Esophagus squamous epithelium (tissue), 5 donors: ENCODE measurements at regions not wholly inside any gene's neighbourhood (a gene's known extent, or its start where the extent isn't known, plus 50 kb on each side); places are given as distances from the start of the nearest gene placed in this dataset.

ENCODE experiments used
- DNase-seq: peaks from one replicate; lab custom pipeline; 2025; lab: John Stamatoyannopoulos, UW
- H3K27ac ChIP-seq, 4 donors: fragments of 200-600 bp; sonication (generic); one replicate each; pipeline ENCODE4 v1.5.1; 2016 to 2019; ENCODE audit warnings: mild to moderate bottlenecking in 1 of 4
- H3K27me3 ChIP-seq, 4 donors: fragments of 200-600 bp; sonication (generic); 1 replicate in 3 of 4; 2 replicates in 1 of 4; pipeline versions ENCODE4 v1.5.1 to v1.6.0; 2017 to 2021; ENCODE audit warnings: antibody characterized with exemption in 1 of 4
- H3K36me3 ChIP-seq, 3 donors: fragments of 200-600 bp; sonication (generic); one replicate each; pipeline ENCODE4 v1.5.1; 2016 to 2019
- H3K4me1 ChIP-seq, 3 donors: fragments of 200-600 bp; sonication (generic); one replicate each; pipeline ENCODE4 v1.5.1; 2017 to 2019
- H3K4me3 ChIP-seq, 4 donors: fragments of 200-600 bp; sonication (generic); 1 replicate in 3 of 4; 2 replicates in 1 of 4; pipeline ENCODE4 v1.5.1; 2016 to 2019; ENCODE audit warnings: mild to moderate bottlenecking in 2 of 4, moderate library complexity in 1 of 4
- H3K9me3 ChIP-seq, 3 donors: fragments of 200-600 bp; sonication (generic); one replicate each; pipeline ENCODE4 v1.5.1; 2016 to 2019
- POLR2A ChIP-seq, 4 donors: fragments of 450-650 bp; IDR thresholded peaks; one replicate each; pipeline ENCODE4 v1.6.1; 2017; ENCODE audit warnings: antibody characterized with exemption in 4 of 4, mild to moderate bottlenecking in 4 of 4, moderate library complexity in 3 of 4
- WGBS, 2 donors: methylation state at CpG; one replicate each; pipeline ENCODE4 v1.1.5; 2018; 5-methylcytosine and 5-hydroxymethylcytosine counted together
- intact Hi-C: fragments of 100-400 bp; cut with DNase I; formaldehyde crosslinking; loops from one replicate; pipeline ENCODE4 v1.15.0; 2022
- TF ChIP-seq, protein P1 (sequence below), 6 experiments: fragments of 450-650 bp in 4 of 6; fragments of 200-600 bp in 2 of 6; sonication (generic) in 2 of 6; IDR thresholded peaks; one replicate each; pipeline ENCODE4 v1.5.1; 2016 to 2019; ENCODE audit warnings: antibody characterized with exemption in 6 of 6, mild to moderate bottlenecking in 4 of 6, moderate library complexity in 4 of 6
- donor health status: DM: yes; HTN: yes; CAD: no.

DNA sequence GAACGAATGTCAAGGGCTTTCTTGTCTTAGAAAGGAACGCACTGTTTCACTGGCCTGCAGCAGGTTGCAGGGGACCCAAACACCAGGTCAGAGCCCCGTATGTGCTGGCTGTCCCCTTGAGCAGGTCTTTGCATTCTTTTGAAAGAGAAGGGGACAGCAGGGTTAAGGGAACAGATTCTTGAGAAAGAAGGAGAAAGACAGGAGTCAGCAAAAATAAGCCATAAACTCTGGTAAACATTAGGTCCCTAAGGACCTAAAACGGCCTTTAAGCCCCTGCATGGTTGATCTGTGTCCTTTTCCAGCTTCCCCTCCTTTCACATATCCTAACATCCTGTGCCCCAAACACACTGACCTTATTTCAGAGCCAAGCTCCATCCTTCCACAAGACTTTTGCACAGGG is 190.8 kb upstream of the ADRA1B start:
- no peak for DNase-seq
- TF ChIP-seq, protein P1, sequence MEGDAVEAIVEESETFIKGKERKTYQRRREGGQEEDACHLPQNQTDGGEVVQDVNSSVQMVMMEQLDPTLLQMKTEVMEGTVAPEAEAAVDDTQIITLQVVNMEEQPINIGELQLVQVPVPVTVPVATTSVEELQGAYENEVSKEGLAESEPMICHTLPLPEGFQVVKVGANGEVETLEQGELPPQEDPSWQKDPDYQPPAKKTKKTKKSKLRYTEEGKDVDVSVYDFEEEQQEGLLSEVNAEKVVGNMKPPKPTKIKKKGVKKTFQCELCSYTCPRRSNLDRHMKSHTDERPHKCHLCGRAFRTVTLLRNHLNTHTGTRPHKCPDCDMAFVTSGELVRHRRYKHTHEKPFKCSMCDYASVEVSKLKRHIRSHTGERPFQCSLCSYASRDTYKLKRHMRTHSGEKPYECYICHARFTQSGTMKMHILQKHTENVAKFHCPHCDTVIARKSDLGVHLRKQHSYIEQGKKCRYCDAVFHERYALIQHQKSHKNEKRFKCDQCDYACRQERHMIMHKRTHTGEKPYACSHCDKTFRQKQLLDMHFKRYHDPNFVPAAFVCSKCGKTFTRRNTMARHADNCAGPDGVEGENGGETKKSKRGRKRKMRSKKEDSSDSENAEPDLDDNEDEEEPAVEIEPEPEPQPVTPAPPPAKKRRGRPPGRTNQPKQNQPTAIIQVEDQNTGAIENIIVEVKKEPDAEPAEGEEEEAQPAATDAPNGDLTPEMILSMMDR (IDR thresholded peaks at IDR 0.05), result no peak
- TF ChIP-seq POLR2A (IDR thresholded peaks at IDR 0.05), result no peak
- no peaks in the 10 kb centered on the region for H3K9me3 ChIP-seq
- no peaks in the 10 kb centered on the region for H3K36me3 ChIP-seq
- WGBS, 2 donors, result 51 to 55% methylated on average over 3 to 4 of the region's 4 CpGs
- intact Hi-C loops, result no loop called here
- H3K27ac ChIP-seq, result no peak overlapping the region
- H3K27me3 ChIP-seq, result peaks cover 0 to 17% (median 0%) of the 10 kb centered on the region in 4 donors
- H3K4me3 ChIP-seq, result no peak overlapping the region
- no peaks in the 10 kb centered on the region for H3K4me1 ChIP-seq

DNA sequence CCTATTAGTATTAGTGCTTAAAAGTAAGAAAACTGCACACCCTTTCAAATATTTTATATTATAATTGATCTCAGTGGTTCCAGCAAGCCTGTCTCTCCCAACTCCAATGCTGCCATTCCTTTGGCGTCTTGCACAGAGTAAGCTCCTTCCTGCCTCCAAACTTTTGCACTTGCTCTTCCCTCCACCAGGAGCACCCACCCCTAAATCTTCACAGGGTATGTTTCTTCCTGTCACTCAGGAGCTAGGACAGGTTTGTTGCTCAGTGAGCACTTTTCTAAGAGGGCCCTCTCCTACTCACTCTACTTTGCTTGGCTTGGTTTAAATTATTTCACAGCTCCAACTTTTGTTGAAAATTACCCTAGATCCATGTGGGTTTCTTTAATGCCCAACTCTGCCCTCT is 189.1 kb upstream of the ADRA1B start:
- intact Hi-C loops, result no loop called here
- Histone ChIP-seq H3K4me1 (no peaks in the 10 kb centered on the region), H3K4me3 (no peak overlapping the region), H3K9me3 (no peaks in the 10 kb centered on the region), H3K27me3 (peaks cover 0 to 17% (median 0%) of the 10 kb centered on the region in 4 donors), H3K36me3 (no peaks in the 10 kb centered on the region), H3K27ac (no peak overlapping the region)
- whole genome bisulfite sequencing, 2 donors, result 69 to 75% methylated on average over 1 of the region's 1 CpG
- no peak for TF ChIP-seq POLR2A (IDR thresholded peaks at IDR 0.05)
- TF ChIP-seq, protein P1 (IDR thresholded peaks at IDR 0.05), result no peak
- DNase-seq, result no peak

DNA sequence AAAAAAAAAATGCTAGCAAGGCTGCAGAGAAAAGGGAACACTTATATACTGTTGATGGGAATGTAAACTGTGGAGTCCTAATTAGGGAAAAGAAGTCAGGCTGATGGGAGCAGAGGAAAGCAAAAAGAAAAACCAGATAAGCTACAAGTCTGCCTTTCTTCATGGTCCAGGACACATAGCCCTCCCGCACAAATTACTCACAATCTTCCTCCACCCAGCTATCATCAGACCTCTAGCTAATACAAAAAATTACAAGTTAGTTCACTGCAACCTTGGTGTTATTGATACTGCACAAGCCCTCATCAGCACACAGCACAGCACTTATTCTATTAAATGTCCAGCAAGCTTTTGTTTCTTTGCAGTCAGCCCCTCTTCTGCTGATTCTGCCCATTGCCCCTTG is 186.0 kb upstream of the ADRA1B start:
- Histone ChIP-seq H3K9me3 (no peaks in the 10 kb centered on the region), H3K27ac (no peak overlapping the region), H3K36me3 (no peaks in the 10 kb centered on the region), H3K27me3 (peaks cover 0 to 17% (median 0%) of the 10 kb centered on the region in 4 donors), H3K4me1 (no peaks in the 10 kb centered on the region), H3K4me3 (no peak overlapping the region)
- 70 to 84% methylated on average over 1 of the region's 1 CpG for WGBS, 2 donors
- no peak for DNase-seq
- intact Hi-C loops, result no loop called here
- TF ChIP-seq POLR2A (IDR thresholded peaks at IDR 0.05), result no peak
- TF ChIP-seq, protein P1 (IDR thresholded peaks at IDR 0.05), result no peak

DNA sequence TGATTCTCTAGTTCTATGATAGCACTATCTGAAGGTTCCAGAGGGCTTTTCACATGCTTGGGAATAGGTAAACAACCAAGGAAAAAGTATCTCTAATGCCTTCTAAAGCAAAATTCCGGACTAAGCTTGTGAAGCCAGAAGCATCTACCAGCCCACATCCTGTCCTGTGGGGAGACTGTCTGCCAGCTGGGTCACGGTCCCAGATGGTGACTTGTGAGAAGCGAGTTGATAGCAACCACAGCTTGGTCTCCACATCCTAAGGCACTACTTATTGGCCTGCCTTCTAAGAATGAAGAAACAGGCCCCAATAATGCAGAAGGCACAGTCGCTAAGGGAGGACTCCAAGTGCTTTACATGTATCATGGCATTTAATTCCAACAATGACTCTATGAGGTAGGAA is 184.1 kb upstream of the ADRA1B start:
- no peak for DNase-seq
- Histone ChIP-seq H3K27me3 (peaks cover 0 to 15% (median 0%) of the 10 kb centered on the region in 4 donors), H3K27ac (no peak overlapping the region), H3K9me3 (no peaks in the 10 kb centered on the region), H3K36me3 (no peaks in the 10 kb centered on the region), H3K4me1 (no peaks in the 10 kb centered on the region), H3K4me3 (no peak overlapping the region)
- WGBS, 2 donors, result 73 to 75% methylated on average over 4 of the region's 4 CpGs
- no peak for TF ChIP-seq POLR2A (IDR thresholded peaks at IDR 0.05)
- TF ChIP-seq, protein P1 (IDR thresholded peaks at IDR 0.05), result no peak
- intact Hi-C loops, result no loop called here

DNA sequence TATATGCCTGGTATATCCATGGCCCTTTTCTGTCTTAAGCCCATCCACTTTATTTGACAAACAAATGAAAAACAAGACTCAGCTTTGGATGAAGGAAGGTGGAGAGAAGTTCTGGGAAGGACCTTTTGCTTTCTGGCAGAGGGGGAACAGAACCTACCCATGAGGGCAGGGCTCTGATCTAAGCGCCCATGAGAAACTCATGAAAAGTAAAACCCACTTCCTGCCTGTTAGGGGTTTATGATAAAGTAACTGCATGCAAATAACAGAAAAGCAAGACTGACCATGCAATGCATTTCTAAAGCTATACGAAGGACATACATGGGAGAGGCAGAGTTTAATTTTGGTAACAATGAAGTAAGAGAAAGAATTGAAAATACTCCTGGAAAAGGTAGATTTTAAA is 181.9 kb upstream of the ADRA1B start:
- peaks cover 0 to 9% (median 0%) of the 10 kb centered on the region in 4 donors for H3K27me3 ChIP-seq
- 58 to 75% methylated on average over 2 of the region's 2 CpGs for WGBS, 2 donors

More for the DNA sequence above, 181.9 kb upstream of the ADRA1B start:
- Histone ChIP-seq H3K4me1 (no peaks in the 10 kb centered on the region), H3K27ac (no peak overlapping the region), H3K36me3 (no peaks in the 10 kb centered on the region), H3K9me3 (no peaks in the 10 kb centered on the region), H3K4me3 (no peak overlapping the region)
- DNase-seq, result no peak
- TF ChIP-seq, protein P1 (IDR thresholded peaks at IDR 0.05), result no peak
- TF ChIP-seq POLR2A (IDR thresholded peaks at IDR 0.05), result no peak
- intact Hi-C loops, result no loop called here
